Endothelial cell of umbilical vein (primary cell): ENCODE measurements at regions not wholly inside any gene's neighbourhood (a gene's known extent, or its start where the extent isn't known, plus 50 kb on each side); places are given as distances from the start of the nearest gene placed in this dataset.

Experiments used
- BruUV-seq: library from RNA; stranded (reverse); fragments of 400-500 nt; replicated peaks from 2 replicates; lab custom pipeline; 2021; lab: Mats Ljungman, UMichigan
- CTCF ChIA-PET: fragments of 300-600, 350-600 bp; sonication (Branson Sonifier 250); formaldehyde crosslinking; loops from one replicate; lab custom pipeline; 2021; ENCODE audit warnings: antibody characterized with exemption, inconsistent platforms; lab: Charles Lee
- POLR2A ChIA-PET: fragments of 300-600, 350-600 bp; sonication (Branson Sonifier 250); formaldehyde crosslinking; loops from one replicate; lab custom pipeline; 2021; ENCODE audit warnings: antibody characterized with exemption, inconsistent platforms; lab: Charles Lee
- DNase-seq: peaks from one replicate; pipeline ENCODE4 v3.0.0-alpha.2; 2011; ENCODE audit warnings: low read depth, low spot score
- FAIRE-seq: peaks from 2 replicates; lab custom pipeline; 2011; peaks lifted over from hg19 to GRCh38; lab: Jason Lieb, UNC
- H2AFZ ChIP-seq: 2 replicates; pipeline ENCODE4 v1.6.0; 2012; ENCODE audit warnings: low read depth, low read length, control low read depth, inconsistent platforms
- H3K27ac ChIP-seq: 2 replicates; pipeline ENCODE4 v1.5.1; 2011; ENCODE audit warnings: low read depth, mild to moderate bottlenecking, control low read depth, low read length, moderate library complexity; ENCODE audit not compliant: insufficient read depth
- H3K27me3 ChIP-seq, 2 experiments: 2 replicates each; pipeline versions ENCODE4 v1.6.0 to v1.6.1; 2011; ENCODE audit warnings: low read length in 2 of 2, mixed read lengths in 1 of 2; ENCODE audit not compliant: control insufficient read depth in 2 of 2, insufficient read depth in 2 of 2
- H3K36me3 ChIP-seq, 2 experiments: 2 replicates in 1 of 2; 3 replicates in 1 of 2; pipeline ENCODE4 v1.5.1; 2011; ENCODE audit warnings: low read length in 2 of 2, mild to moderate bottlenecking in 1 of 2, moderate library complexity in 1 of 2; ENCODE audit not compliant: control insufficient read depth in 2 of 2, insufficient read depth in 2 of 2; ENCODE audit errors: extremely low read depth in 1 of 2
- H3K4me1 ChIP-seq: 3 replicates; pipeline ENCODE4 v1.5.1; 2011; ENCODE audit warnings: mild to moderate bottlenecking, low read length; ENCODE audit not compliant: control insufficient read depth, insufficient read depth; ENCODE audit errors: extremely low read depth
- H3K4me2 ChIP-seq: 2 replicates; pipeline ENCODE4 v1.6.1; 2011; ENCODE audit warnings: low read length, control low read depth, mixed read lengths; ENCODE audit not compliant: insufficient read depth
- H3K4me3 ChIP-seq, 3 experiments: fragments of 200-600 bp in 1 of 3; sonication (generic), shearing (Covaris generic) in 1 of 3; replicated peaks in 1 of 3; 2 replicates each; pipeline ENCODE4 v1.5.1; 2011 to 2016; ENCODE audit warnings: control low read depth in 3 of 3, low read length in 3 of 3, mild to moderate bottlenecking in 2 of 3, inconsistent platforms in 1 of 3, low read depth in 1 of 3, moderate library complexity in 1 of 3; ENCODE audit not compliant: insufficient read depth in 1 of 3
- H3K79me2 ChIP-seq: 2 replicates; pipeline ENCODE4 v1.6.0; 2012; ENCODE audit warnings: low read length, inconsistent platforms; ENCODE audit not compliant: control insufficient read depth, insufficient read depth
- H3K9ac ChIP-seq: replicated peaks from 2 replicates; pipeline ENCODE3; 2011; ENCODE audit warnings: low read length, control low read depth; ENCODE audit not compliant: insufficient read depth; ENCODE audit errors: extremely low read depth
- H3K9me1 ChIP-seq: replicated peaks from 3 replicates; pipeline ENCODE4 v1.6.0; 2011; ENCODE audit warnings: mild to moderate bottlenecking, low read length; ENCODE audit not compliant: control insufficient read depth, insufficient read depth; ENCODE audit errors: extremely low read depth
- H3K9me3 ChIP-seq: replicated peaks from 2 replicates; pipeline ENCODE4 v1.5.1; 2012; ENCODE audit warnings: low read length, inconsistent platforms; ENCODE audit not compliant: control insufficient read depth, insufficient read depth
- H4K20me1 ChIP-seq: replicated peaks from 2 replicates; pipeline ENCODE3; 2011; ENCODE audit warnings: mild to moderate bottlenecking, low read length; ENCODE audit not compliant: control insufficient read depth, insufficient read depth; ENCODE audit errors: extremely low read depth
- CTCF ChIP-seq, 2 donors: IDR thresholded peaks; 1 replicate in 1 of 2; 2 replicates in 1 of 2; pipeline ENCODE4 v1.5.1; 2011; ENCODE audit warnings: low read length in 2 of 2, mild to moderate bottlenecking in 2 of 2, moderate library complexity in 2 of 2, control low read depth in 1 of 2, inconsistent platforms in 1 of 2, low read depth in 1 of 2; ENCODE audit not compliant: insufficient read depth in 1 of 2; ENCODE audit errors: extremely low read depth in 1 of 2
- GATA2 ChIP-seq: IDR thresholded peaks from 2 replicates; pipeline ENCODE4 v1.7.0; 2011; ENCODE audit warnings: low read depth, mild to moderate bottlenecking, moderate library complexity, mixed read lengths, low read length; ENCODE audit not compliant: insufficient read length, insufficient read depth
- JUN ChIP-seq: IDR thresholded peaks from 2 replicates; pipeline ENCODE4 v1.6.1; 2011; ENCODE audit warnings: borderline replicate concordance, low read depth; ENCODE audit not compliant: insufficient read length, insufficient read depth
- MAX ChIP-seq: IDR thresholded peaks from 2 replicates; pipeline ENCODE4 v1.6.1; 2011; ENCODE audit not compliant: insufficient read depth, insufficient read length
- POLR2AphosphoS5 ChIP-seq: IDR thresholded peaks from 2 replicates; pipeline ENCODE4 v1.6.1; 2012; ENCODE audit warnings: low read depth, mild to moderate bottlenecking, control low read depth, low read length, moderate library complexity; ENCODE audit not compliant: insufficient read depth
- dilution Hi-C: fragments of 300-500 bp; cut with MboI; formaldehyde crosslinking; loops from one replicate; pipeline ENCODE4 v1.15.0; 2019; ENCODE audit warnings: low sequenced_read_pairs; ENCODE audit not compliant: extremely low pct_ligation_motif_present
- intact Hi-C: fragments of 100-400 bp; cut with micrococcal nuclease; formaldehyde crosslinking; loops from one replicate; pipeline ENCODE4 v1.10.0; 2022

GRCh38 chr13:74256969-74257368 lies 122.8 kb upstream of the KLF12 start:
- no peaks in the 10 kb centered on the region for H3K79me2 ChIP-seq
- H3K4me3 ChIP-seq, result no peak overlapping the region
- FAIRE-seq, result no peak
- ChIA-PET CTCF (interaction anchor here (1.3 kb wide), 1 partner anchor 30 kb away, joined by 9 read pairs; no protein-coding TSS in a partner anchor), POLR2A (no interaction called here)
- TF ChIP-seq GATA2 (no peak), POLR2AphosphoS5 (no peak), JUN (no peak), MAX (no peak)
- no peak overlapping the region for H3K27ac ChIP-seq
- intact Hi-C loops, result no loop called here
- dilution Hi-C loops, result no loop called here
- H3K9ac ChIP-seq, result no peak overlapping the region
- H3K4me1 ChIP-seq, result no peaks in the 10 kb centered on the region
- no peaks in the 10 kb centered on the region for H3K27me3 ChIP-seq
- no peak overlapping the region for H3K4me2 ChIP-seq
- DNase-seq, result no peak
- no peaks in the 10 kb centered on the region for H4K20me1 ChIP-seq
- no TSS peak for BruUV-seq
- no peak overlapping the region for H2AFZ ChIP-seq
- H3K9me1 ChIP-seq, result no peaks in the 10 kb centered on the region
- H3K9me3 ChIP-seq, result no peaks in the 10 kb centered on the region
- H3K36me3 ChIP-seq, result no peaks in the 10 kb centered on the region

- dilution Hi-C loops (no loop called here), intact Hi-C loops (no loop called here)
- no peaks in the 10 kb centered on the region for H3K36me3 ChIP-seq
- TF ChIP-seq CTCF (IDR thresholded peaks at IDR 0.05; ENCODE audit: extremely low read depth in 1 of 2, insufficient read depth in 1 of 2, low read depth in 1 of 2, low read length in 2 of 2) (no peak), GATA2 (no peak), MAX (no peak), JUN (no peak), POLR2AphosphoS5 (no peak)
- no peak overlapping the region for H3K4me3 ChIP-seq
- H3K9ac ChIP-seq, result no peak overlapping the region
- no peaks in the 10 kb centered on the region for H4K20me1 ChIP-seq
- H3K27me3 ChIP-seq, result no peaks in the 10 kb centered on the region
- no peak overlapping the region for H2AFZ ChIP-seq
- DNase-seq (no peak), FAIRE-seq (no peak)
- H3K27ac ChIP-seq, result no peak overlapping the region
- no peak overlapping the region for H3K4me2 ChIP-seq
- no TSS peak for BruUV-seq
- no peaks in the 10 kb centered on the region for H3K9me1 ChIP-seq
- ChIA-PET POLR2A (no interaction called here), CTCF (interaction anchor here (0.6 to 2.3 kb wide), 4 partner anchors 34 to 162 kb away, joined by 3 to 7 read pairs (median 3); no protein-coding TSS in a partner anchor)
- no peaks in the 10 kb centered on the region for H3K4me1 ChIP-seq
- H3K79me2 ChIP-seq, result no peaks in the 10 kb centered on the region
- no peaks in the 10 kb centered on the region for H3K9me3 ChIP-seq
These were observed 119.0 kb upstream of the KLF12 start for GRCh38 chr13:74253161-74253560.
